Panc1 (cell line): ENCODE measurements at regions not wholly inside any gene's neighbourhood (a gene's known extent, or its start where the extent isn't known, plus 50 kb on each side); places are given as distances from the start of the nearest gene placed in this dataset.

ENCODE experiments used
- POLR2AphosphoS5 ChIP-seq: IDR thresholded peaks from 2 replicates; pipeline ENCODE4 v1.6.1; 2012; ENCODE audit warnings: mild to moderate bottlenecking, low read depth, low read length, moderate library complexity
- TF ChIP-seq, protein P1 (sequence below): fragments of 450-650 bp; IDR thresholded peaks from 2 replicates; pipeline ENCODE4 v1.5.1; 2017; ENCODE audit warnings: mild to moderate bottlenecking

DNA sequence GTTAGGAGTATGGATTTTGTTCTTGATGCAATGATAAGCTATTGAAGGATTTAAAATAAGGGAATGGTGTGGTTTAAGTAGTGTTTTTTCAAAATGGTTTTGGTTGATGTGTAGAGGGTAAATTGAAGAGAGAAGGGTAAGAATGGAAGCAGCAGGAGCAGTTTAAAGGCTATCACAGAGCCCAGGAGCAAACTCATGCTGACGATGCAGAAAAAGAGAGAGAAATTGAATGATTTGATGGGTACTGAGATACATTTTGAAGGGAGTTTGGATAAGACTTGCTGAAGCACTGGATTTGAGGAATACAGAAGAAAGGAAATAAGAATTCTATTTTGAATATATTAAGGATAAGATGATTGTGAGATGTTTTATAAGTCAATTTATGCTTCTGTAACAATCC is 300.8 kb upstream of the LYPLAL1 start:
- no peak for TF ChIP-seq POLR2AphosphoS5
- TF ChIP-seq, protein P1, sequence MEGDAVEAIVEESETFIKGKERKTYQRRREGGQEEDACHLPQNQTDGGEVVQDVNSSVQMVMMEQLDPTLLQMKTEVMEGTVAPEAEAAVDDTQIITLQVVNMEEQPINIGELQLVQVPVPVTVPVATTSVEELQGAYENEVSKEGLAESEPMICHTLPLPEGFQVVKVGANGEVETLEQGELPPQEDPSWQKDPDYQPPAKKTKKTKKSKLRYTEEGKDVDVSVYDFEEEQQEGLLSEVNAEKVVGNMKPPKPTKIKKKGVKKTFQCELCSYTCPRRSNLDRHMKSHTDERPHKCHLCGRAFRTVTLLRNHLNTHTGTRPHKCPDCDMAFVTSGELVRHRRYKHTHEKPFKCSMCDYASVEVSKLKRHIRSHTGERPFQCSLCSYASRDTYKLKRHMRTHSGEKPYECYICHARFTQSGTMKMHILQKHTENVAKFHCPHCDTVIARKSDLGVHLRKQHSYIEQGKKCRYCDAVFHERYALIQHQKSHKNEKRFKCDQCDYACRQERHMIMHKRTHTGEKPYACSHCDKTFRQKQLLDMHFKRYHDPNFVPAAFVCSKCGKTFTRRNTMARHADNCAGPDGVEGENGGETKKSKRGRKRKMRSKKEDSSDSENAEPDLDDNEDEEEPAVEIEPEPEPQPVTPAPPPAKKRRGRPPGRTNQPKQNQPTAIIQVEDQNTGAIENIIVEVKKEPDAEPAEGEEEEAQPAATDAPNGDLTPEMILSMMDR: no peak
